Endothelial cell of umbilical vein (primary cell): ENCODE measurements at regions not wholly inside any gene's neighbourhood (a gene's known extent, or its start where the extent isn't known, plus 50 kb on each side); places are given as distances from the start of the nearest gene placed in this dataset. TPM values are rescaled to one million over a fixed set of nuclear protein-coding genes. Genes with fewer than 3 reads are reported as not detected.

ENCODE experiments used
- BruUV-seq: library from RNA; stranded (reverse); fragments of 400-500 nt; replicated peaks from 2 replicates; lab custom pipeline; 2021; lab: Mats Ljungman, UMichigan
- CTCF ChIA-PET: fragments of 300-600, 350-600 bp; sonication (Branson Sonifier 250); formaldehyde crosslinking; loops from one replicate; lab custom pipeline; 2021; ENCODE audit warnings: antibody characterized with exemption, inconsistent platforms; lab: Charles Lee
- POLR2A ChIA-PET: fragments of 300-600, 350-600 bp; sonication (Branson Sonifier 250); formaldehyde crosslinking; loops from one replicate; lab custom pipeline; 2021; ENCODE audit warnings: antibody characterized with exemption, inconsistent platforms; lab: Charles Lee
- DNase-seq: peaks from one replicate; pipeline ENCODE4 v3.0.0-alpha.2; 2011; ENCODE audit warnings: low read depth, low spot score
- FAIRE-seq: peaks from 2 replicates; lab custom pipeline; 2011; peaks lifted over from hg19 to GRCh38; lab: Jason Lieb, UNC
- H2AFZ ChIP-seq: 2 replicates; pipeline ENCODE4 v1.6.0; 2012; ENCODE audit warnings: low read depth, low read length, control low read depth, inconsistent platforms
- H3K27ac ChIP-seq: 2 replicates; pipeline ENCODE4 v1.5.1; 2011; ENCODE audit warnings: low read depth, mild to moderate bottlenecking, control low read depth, low read length, moderate library complexity; ENCODE audit not compliant: insufficient read depth
- H3K27me3 ChIP-seq, 2 experiments: 2 replicates each; pipeline versions ENCODE4 v1.6.0 to v1.6.1; 2011; ENCODE audit warnings: low read length in 2 of 2, mixed read lengths in 1 of 2; ENCODE audit not compliant: control insufficient read depth in 2 of 2, insufficient read depth in 2 of 2
- H3K36me3 ChIP-seq, 2 experiments: 2 replicates in 1 of 2; 3 replicates in 1 of 2; pipeline ENCODE4 v1.5.1; 2011; ENCODE audit warnings: low read length in 2 of 2, mild to moderate bottlenecking in 1 of 2, moderate library complexity in 1 of 2; ENCODE audit not compliant: control insufficient read depth in 2 of 2, insufficient read depth in 2 of 2; ENCODE audit errors: extremely low read depth in 1 of 2
- H3K4me1 ChIP-seq: 3 replicates; pipeline ENCODE4 v1.5.1; 2011; ENCODE audit warnings: mild to moderate bottlenecking, low read length; ENCODE audit not compliant: control insufficient read depth, insufficient read depth; ENCODE audit errors: extremely low read depth
- H3K4me2 ChIP-seq: 2 replicates; pipeline ENCODE4 v1.6.1; 2011; ENCODE audit warnings: low read length, control low read depth, mixed read lengths; ENCODE audit not compliant: insufficient read depth
- H3K4me3 ChIP-seq, 3 experiments: fragments of 200-600 bp in 1 of 3; sonication (generic), shearing (Covaris generic) in 1 of 3; replicated peaks in 1 of 3; 2 replicates each; pipeline ENCODE4 v1.5.1; 2011 to 2016; ENCODE audit warnings: control low read depth in 3 of 3, low read length in 3 of 3, mild to moderate bottlenecking in 2 of 3, inconsistent platforms in 1 of 3, low read depth in 1 of 3, moderate library complexity in 1 of 3; ENCODE audit not compliant: insufficient read depth in 1 of 3
- H3K79me2 ChIP-seq: 2 replicates; pipeline ENCODE4 v1.6.0; 2012; ENCODE audit warnings: low read length, inconsistent platforms; ENCODE audit not compliant: control insufficient read depth, insufficient read depth
- H3K9ac ChIP-seq: replicated peaks from 2 replicates; pipeline ENCODE3; 2011; ENCODE audit warnings: low read length, control low read depth; ENCODE audit not compliant: insufficient read depth; ENCODE audit errors: extremely low read depth
- H3K9me1 ChIP-seq: replicated peaks from 3 replicates; pipeline ENCODE4 v1.6.0; 2011; ENCODE audit warnings: mild to moderate bottlenecking, low read length; ENCODE audit not compliant: control insufficient read depth, insufficient read depth; ENCODE audit errors: extremely low read depth
- H3K9me3 ChIP-seq: replicated peaks from 2 replicates; pipeline ENCODE4 v1.5.1; 2012; ENCODE audit warnings: low read length, inconsistent platforms; ENCODE audit not compliant: control insufficient read depth, insufficient read depth
- H4K20me1 ChIP-seq: replicated peaks from 2 replicates; pipeline ENCODE3; 2011; ENCODE audit warnings: mild to moderate bottlenecking, low read length; ENCODE audit not compliant: control insufficient read depth, insufficient read depth; ENCODE audit errors: extremely low read depth
- CTCF ChIP-seq, 2 donors: IDR thresholded peaks; 1 replicate in 1 of 2; 2 replicates in 1 of 2; pipeline ENCODE4 v1.5.1; 2011; ENCODE audit warnings: low read length in 2 of 2, mild to moderate bottlenecking in 2 of 2, moderate library complexity in 2 of 2, control low read depth in 1 of 2, inconsistent platforms in 1 of 2, low read depth in 1 of 2; ENCODE audit not compliant: insufficient read depth in 1 of 2; ENCODE audit errors: extremely low read depth in 1 of 2
- GATA2 ChIP-seq: IDR thresholded peaks from 2 replicates; pipeline ENCODE4 v1.7.0; 2011; ENCODE audit warnings: low read depth, mild to moderate bottlenecking, moderate library complexity, mixed read lengths, low read length; ENCODE audit not compliant: insufficient read length, insufficient read depth
- JUN ChIP-seq: IDR thresholded peaks from 2 replicates; pipeline ENCODE4 v1.6.1; 2011; ENCODE audit warnings: borderline replicate concordance, low read depth; ENCODE audit not compliant: insufficient read length, insufficient read depth
- MYC ChIP-seq: IDR thresholded peaks from one replicate; pipeline ENCODE4 v1.6.1; 2011; ENCODE audit warnings: mild to moderate bottlenecking, low read depth, low read length
- POLR2A ChIP-seq: IDR thresholded peaks from 2 replicates; pipeline ENCODE4 v1.6.1; 2012; ENCODE audit warnings: low read depth, mild to moderate bottlenecking, control low read depth, low read length
- dilution Hi-C: fragments of 300-500 bp; cut with MboI; formaldehyde crosslinking; loops from one replicate; pipeline ENCODE4 v1.15.0; 2019; ENCODE audit warnings: low sequenced_read_pairs; ENCODE audit not compliant: extremely low pct_ligation_motif_present
- intact Hi-C: fragments of 100-400 bp; cut with micrococcal nuclease; formaldehyde crosslinking; loops from one replicate; pipeline ENCODE4 v1.10.0; 2022
- small RNA-seq: library from RNA; depleted of rRNA; stranded (forward); fragments of <200 nt; gene quantifications from one replicate; pipeline ENCODE3, GENCODE V24; 2012; ENCODE audit warnings: low replicate concordance, low read depth; ENCODE audit not compliant: insufficient read depth, insufficient read length

- no peaks in the 10 kb centered on the region for H3K4me1 ChIP-seq
- no peaks in the 10 kb centered on the region for H3K27me3 ChIP-seq
- intact Hi-C loops (no loop called here), dilution Hi-C loops (no loop called here)
- H3K9me1 ChIP-seq: no peaks in the 10 kb centered on the region
- H4K20me1 ChIP-seq: no peaks in the 10 kb centered on the region
- H3K9ac ChIP-seq: no peak overlapping the region
- ChIA-PET POLR2A (no interaction called here), CTCF (no interaction called here)
- H2AFZ ChIP-seq: no peak overlapping the region
- no peak overlapping the region for H3K4me3 ChIP-seq
- H3K27ac ChIP-seq: no peak overlapping the region
- TF ChIP-seq POLR2A: no peak
- TF ChIP-seq MYC: no peak
- no peak for TF ChIP-seq JUN
- TF ChIP-seq GATA2: no peak
- TF ChIP-seq CTCF (IDR thresholded peaks at IDR 0.05; ENCODE audit: extremely low read depth in 1 of 2, insufficient read depth in 1 of 2, low read depth in 1 of 2, low read length in 2 of 2): no peak
- H3K4me2 ChIP-seq: no peak overlapping the region
- FAIRE-seq (no peak), DNase-seq (no peak)
- no TSS peak for BruUV-seq
- H3K36me3 ChIP-seq: no peaks in the 10 kb centered on the region
- H3K79me2 ChIP-seq: no peaks in the 10 kb centered on the region
- H3K9me3 ChIP-seq: no peaks in the 10 kb centered on the region
These were observed 498.5 kb downstream of the TMTC2 start for GRCh38 chr12:83185241-83185640.

Small RNAs in the stretch of these regions (small RNA-seq; reads per million reads assigned to genes)
- not detected for gene RF00334
